ENCODE measurements at regions not wholly inside any gene's neighbourhood (a gene's known extent, or its start where the extent isn't known, plus 50 kb on each side); places are given as distances from the start of the nearest gene placed in this dataset.

DNA sequence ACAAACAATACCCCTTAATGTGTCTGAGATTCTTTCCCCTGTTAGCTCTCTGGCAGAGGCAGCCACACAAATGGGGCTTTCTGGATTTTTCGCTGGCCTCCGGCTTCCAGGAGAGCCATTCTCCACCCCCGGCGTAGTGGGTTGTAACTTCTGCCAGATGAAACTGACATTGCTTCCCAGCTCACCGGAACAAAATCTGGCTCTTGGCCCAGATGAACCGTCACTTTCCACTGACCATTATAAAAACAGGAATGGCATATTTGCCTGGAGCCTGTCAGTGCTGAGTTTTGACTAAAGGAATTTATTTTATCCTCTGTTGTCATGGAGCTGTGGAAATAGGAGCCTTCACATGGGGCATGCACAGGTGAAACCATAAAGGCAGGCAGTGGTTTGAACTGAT, 120.6 kb upstream of the GPR12 start:
- intact Hi-C loops (cut with micrococcal nuclease) (no loop called here), in situ Hi-C loops (cut with MboI) (no loop called here)
- Histone ChIP-seq H2AFZ (ENCODE audit: low read depth, low read length) (no peak overlapping the region), H3K27me3 (ENCODE audit: control insufficient read depth in 2 of 2, insufficient read depth in 2 of 2, low read length in 2 of 2) (peaks cover 0 to 4% of the 10 kb centered on the region in 2 experiments; a peak in 1 of 5 replicates), H3K4me1 (replicated peaks in 1 of 2; ENCODE audit: control insufficient read depth in 2 of 2, insufficient read depth in 2 of 2, low read length in 2 of 2) (no peaks in the 10 kb centered on the region), H4K20me1 (replicated peaks; ENCODE audit: control insufficient read depth, insufficient read depth, low read length) (no peaks in the 10 kb centered on the region), H3K4me3 (no peak overlapping the region), H3K9me1 (ENCODE audit: control insufficient read depth, insufficient read depth, low read length) (no peaks in the 10 kb centered on the region), H3K36me3 (ENCODE audit: control insufficient read depth, insufficient read depth, low read length) (no peaks in the 10 kb centered on the region), H3K9me3 (replicated peaks; ENCODE audit: control insufficient read depth, insufficient read depth, low read depth, low read length) (no peaks in the 10 kb centered on the region), H3K79me2 (ENCODE audit: control insufficient read depth, insufficient read depth, low read length) (no peaks in the 10 kb centered on the region), H3K27ac (ENCODE audit: extremely low read depth, low read depth, low read length) (no peak overlapping the region), H3K9ac (ENCODE audit: insufficient read depth in 1 of 2, low read depth in 2 of 2, low read length in 2 of 2) (no peak overlapping the region), H3K4me2 (ENCODE audit: insufficient read depth, low read length) (no peak overlapping the region)
- CTCF ChIA-PET (ENCODE audit: low intra/inter-chr PET ratio), result no interaction called here
- WGBS (ENCODE audit: insufficient coverage, low coverage, missing lambda C conversion rate), result 4% methylated on average over 4 of the region's 6 CpGs
- TF ChIP-seq SIX5 (IDR thresholded peaks at IDR 0.05; ENCODE audit: borderline replicate concordance in 1 of 2, insufficient read depth in 1 of 2, low read depth in 1 of 2, low read length in 2 of 2) (no peak), SREBF1 (IDR thresholded peaks at IDR 0.05; ENCODE audit: borderline replicate concordance, low read depth, low read length) (no peak), NEUROD1 (IDR thresholded peaks at IDR 0.05; ENCODE audit: borderline replicate concordance, low read depth, low read length, partially characterized antibody) (no peak), RBM39 (optimal IDR thresholded peaks at IDR 0.05; ENCODE audit: low read depth, low read length) (no peak), ZNF431 (CRISPR knock-in tag; IDR thresholded peaks at IDR 0.05) (no peak), E2F1 (CRISPR knock-in tag; IDR thresholded peaks at IDR 0.05) (no peak), RERE (CRISPR knock-in tag; IDR thresholded peaks at IDR 0.05; ENCODE audit: borderline replicate concordance) (no peak), ZC3H11A (IDR thresholded peaks at IDR 0.05; ENCODE audit: low read depth, low read length) (no peak), DLX4 (CRISPR knock-in tag; IDR thresholded peaks at IDR 0.05) (no peak), SIN3A (IDR thresholded peaks at IDR 0.05; ENCODE audit: borderline replicate concordance in 2 of 2, control insufficient read depth in 1 of 2, low read depth in 2 of 2, low read length in 2 of 2) (no peak)
- TF ChIP-seq, protein P1, sequence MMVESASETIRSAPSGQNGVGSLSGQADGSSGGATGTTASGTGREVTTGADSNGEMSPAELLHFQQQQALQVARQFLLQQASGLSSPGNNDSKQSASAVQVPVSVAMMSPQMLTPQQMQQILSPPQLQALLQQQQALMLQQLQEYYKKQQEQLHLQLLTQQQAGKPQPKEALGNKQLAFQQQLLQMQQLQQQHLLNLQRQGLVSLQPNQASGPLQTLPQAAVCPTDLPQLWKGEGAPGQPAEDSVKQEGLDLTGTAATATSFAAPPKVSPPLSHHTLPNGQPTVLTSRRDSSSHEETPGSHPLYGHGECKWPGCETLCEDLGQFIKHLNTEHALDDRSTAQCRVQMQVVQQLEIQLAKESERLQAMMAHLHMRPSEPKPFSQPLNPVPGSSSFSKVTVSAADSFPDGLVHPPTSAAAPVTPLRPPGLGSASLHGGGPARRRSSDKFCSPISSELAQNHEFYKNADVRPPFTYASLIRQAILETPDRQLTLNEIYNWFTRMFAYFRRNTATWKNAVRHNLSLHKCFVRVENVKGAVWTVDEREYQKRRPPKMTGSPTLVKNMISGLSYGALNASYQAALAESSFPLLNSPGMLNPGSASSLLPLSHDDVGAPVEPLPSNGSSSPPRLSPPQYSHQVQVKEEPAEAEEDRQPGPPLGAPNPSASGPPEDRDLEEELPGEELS (CRISPR knock-in tag; IDR thresholded peaks at IDR 0.05; ENCODE audit: borderline replicate concordance), result no peak
- DNase-seq (ENCODE audit: extremely low read depth in 1 of 4, low spot score in 3 of 4) (no peak), ATAC-seq (no peak), FAIRE-seq (no peak)
- POLR2A ChIA-PET, result interaction anchor here (0.6 kb wide), 1 partner anchor 196 kb away, joined by 3 read pairs; no protein-coding TSS in a partner anchor
- no TSS peak for BruUV-seq (replicated peaks)

Measured in K562 (cell line).